ENCODE measurements at regions not wholly inside any gene's neighbourhood (a gene's known extent, or its start where the extent isn't known, plus 50 kb on each side); places are given as distances from the start of the nearest gene placed in this dataset.

DNA sequence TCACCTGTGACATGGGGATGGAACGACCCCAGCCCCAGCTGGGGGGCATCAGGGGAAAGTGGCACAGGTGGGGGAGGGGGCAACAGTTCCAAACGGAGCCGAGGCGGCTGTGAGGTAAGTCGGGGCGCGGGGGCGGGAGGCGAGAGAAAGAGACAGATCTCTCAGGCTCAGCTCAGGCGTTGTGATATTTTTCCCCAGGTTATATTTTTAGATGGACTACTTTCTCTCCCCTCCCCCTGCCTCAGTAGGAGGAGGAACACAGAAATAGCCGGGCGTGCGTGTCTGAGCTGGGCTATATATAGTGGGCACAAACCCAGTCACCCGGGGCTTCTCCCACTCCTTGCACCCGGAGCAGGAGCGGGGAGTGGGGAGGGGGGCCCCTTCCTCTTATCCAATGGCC, 91.0 kb upstream of the LINGO1 start:
- POLR2A ChIA-PET: no interaction called here
- in situ Hi-C loops (cut with HindIII; ENCODE audit: low pct_unique_long_range_greater_than_20kb, low sequenced_read_pairs): no loop called here

DNA sequence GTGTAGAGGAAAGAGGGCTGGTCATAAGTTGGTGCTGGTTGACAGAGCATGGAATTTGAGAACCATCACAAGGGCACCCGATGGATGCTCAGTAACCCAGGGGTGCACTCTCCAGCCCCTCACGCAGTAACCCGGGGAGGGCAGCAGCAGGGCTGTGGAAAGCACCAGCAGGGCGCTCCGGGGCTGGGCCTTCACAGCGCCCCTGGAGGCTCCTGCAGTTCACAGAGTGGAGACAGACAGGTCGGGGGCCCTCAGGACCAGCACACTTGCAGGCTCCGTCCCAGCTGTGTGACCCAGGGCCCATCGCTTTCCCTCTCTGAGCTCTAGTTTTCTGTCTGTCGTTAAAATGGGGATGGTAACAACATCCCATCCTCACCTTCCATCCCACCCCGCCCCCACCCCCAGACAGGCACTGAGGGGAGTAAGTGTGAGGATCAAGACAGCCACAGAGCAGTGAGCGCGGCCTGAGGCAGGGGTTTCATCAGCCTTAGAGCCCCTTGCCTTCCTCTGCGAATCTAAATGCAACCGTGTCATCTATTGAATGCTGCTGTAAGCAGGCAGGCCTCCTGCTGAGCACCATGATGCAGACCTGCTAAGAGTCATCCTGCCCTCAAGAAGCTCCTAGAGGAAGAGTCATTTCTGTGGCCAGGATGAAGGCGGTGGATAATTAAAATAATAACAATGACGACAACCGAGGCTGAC, 90.2 kb upstream of the LINGO1 start:
- H3K4me1 ChIP-seq (ENCODE audit: control insufficient read depth, insufficient read depth, low read length): no peaks in the 10 kb centered on the region
- no TSS peak for BruUV-seq (replicated peaks)
- ChIA-PET POLR2A (no interaction called here), CTCF (interaction anchor here (0.6 kb wide), 1 partner anchor 91 kb away, joined by 8 read pairs; no protein-coding TSS in a partner anchor)
- in situ Hi-C loops (cut with HindIII; ENCODE audit: low pct_unique_long_range_greater_than_20kb, low sequenced_read_pairs): no loop called here
- DNase-seq (ENCODE audit: low read depth, low spot score) (no peak), ATAC-seq (no peak)
- TF ChIP-seq SIN3A (IDR thresholded peaks at IDR 0.05; ENCODE audit: borderline replicate concordance, insufficient read depth, low read depth, low read length) (no peak), TCF7L2 (IDR thresholded peaks at IDR 0.05; ENCODE audit: low read depth, low read length) (no peak), POLR2AphosphoS5 (IDR thresholded peaks at IDR 0.05; ENCODE audit: low read depth, low read length) (no peak)
- TF ChIP-seq, protein P1, sequence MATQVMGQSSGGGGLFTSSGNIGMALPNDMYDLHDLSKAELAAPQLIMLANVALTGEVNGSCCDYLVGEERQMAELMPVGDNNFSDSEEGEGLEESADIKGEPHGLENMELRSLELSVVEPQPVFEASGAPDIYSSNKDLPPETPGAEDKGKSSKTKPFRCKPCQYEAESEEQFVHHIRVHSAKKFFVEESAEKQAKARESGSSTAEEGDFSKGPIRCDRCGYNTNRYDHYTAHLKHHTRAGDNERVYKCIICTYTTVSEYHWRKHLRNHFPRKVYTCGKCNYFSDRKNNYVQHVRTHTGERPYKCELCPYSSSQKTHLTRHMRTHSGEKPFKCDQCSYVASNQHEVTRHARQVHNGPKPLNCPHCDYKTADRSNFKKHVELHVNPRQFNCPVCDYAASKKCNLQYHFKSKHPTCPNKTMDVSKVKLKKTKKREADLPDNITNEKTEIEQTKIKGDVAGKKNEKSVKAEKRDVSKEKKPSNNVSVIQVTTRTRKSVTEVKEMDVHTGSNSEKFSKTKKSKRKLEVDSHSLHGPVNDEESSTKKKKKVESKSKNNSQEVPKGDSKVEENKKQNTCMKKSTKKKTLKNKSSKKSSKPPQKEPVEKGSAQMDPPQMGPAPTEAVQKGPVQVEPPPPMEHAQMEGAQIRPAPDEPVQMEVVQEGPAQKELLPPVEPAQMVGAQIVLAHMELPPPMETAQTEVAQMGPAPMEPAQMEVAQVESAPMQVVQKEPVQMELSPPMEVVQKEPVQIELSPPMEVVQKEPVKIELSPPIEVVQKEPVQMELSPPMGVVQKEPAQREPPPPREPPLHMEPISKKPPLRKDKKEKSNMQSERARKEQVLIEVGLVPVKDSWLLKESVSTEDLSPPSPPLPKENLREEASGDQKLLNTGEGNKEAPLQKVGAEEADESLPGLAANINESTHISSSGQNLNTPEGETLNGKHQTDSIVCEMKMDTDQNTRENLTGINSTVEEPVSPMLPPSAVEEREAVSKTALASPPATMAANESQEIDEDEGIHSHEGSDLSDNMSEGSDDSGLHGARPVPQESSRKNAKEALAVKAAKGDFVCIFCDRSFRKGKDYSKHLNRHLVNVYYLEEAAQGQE (IDR thresholded peaks at IDR 0.05; ENCODE audit: insufficient read depth in 1 of 2, low read depth in 2 of 2, low read length in 1 of 2): no peak
- TF ChIP-seq, protein P2, sequence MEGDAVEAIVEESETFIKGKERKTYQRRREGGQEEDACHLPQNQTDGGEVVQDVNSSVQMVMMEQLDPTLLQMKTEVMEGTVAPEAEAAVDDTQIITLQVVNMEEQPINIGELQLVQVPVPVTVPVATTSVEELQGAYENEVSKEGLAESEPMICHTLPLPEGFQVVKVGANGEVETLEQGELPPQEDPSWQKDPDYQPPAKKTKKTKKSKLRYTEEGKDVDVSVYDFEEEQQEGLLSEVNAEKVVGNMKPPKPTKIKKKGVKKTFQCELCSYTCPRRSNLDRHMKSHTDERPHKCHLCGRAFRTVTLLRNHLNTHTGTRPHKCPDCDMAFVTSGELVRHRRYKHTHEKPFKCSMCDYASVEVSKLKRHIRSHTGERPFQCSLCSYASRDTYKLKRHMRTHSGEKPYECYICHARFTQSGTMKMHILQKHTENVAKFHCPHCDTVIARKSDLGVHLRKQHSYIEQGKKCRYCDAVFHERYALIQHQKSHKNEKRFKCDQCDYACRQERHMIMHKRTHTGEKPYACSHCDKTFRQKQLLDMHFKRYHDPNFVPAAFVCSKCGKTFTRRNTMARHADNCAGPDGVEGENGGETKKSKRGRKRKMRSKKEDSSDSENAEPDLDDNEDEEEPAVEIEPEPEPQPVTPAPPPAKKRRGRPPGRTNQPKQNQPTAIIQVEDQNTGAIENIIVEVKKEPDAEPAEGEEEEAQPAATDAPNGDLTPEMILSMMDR (IDR thresholded peaks at IDR 0.05): no peak
- no peak overlapping the region for H3K4me3 ChIP-seq (ENCODE audit: low read depth in 2 of 2, low read length in 2 of 2)
- H3K36me3 ChIP-seq (ENCODE audit: control insufficient read depth, insufficient read depth, low read length): no peaks in the 10 kb centered on the region
- no peak overlapping the region for H3K27ac ChIP-seq (ENCODE audit: low read length)
- no peaks in the 10 kb centered on the region for H3K9me3 ChIP-seq (ENCODE audit: control insufficient read depth, insufficient read depth, low read depth, low read length)
- intact Hi-C loops (cut with micrococcal nuclease; ENCODE audit: unreplicated experiment): no loop called here
- H3K27me3 ChIP-seq (ENCODE audit: control insufficient read depth, insufficient read depth, low read length): no peaks in the 10 kb centered on the region

More for the DNA sequence above, 91.0 kb upstream of the LINGO1 start:
- Histone ChIP-seq H3K4me1 (ENCODE audit: control insufficient read depth, insufficient read depth, low read length) (no peaks in the 10 kb centered on the region), H3K9me3 (ENCODE audit: control insufficient read depth, insufficient read depth, low read depth, low read length) (no peaks in the 10 kb centered on the region), H3K27me3 (ENCODE audit: control insufficient read depth, insufficient read depth, low read length) (no peaks in the 10 kb centered on the region), H3K36me3 (ENCODE audit: control insufficient read depth, insufficient read depth, low read length) (no peaks in the 10 kb centered on the region), H3K4me3 (ENCODE audit: low read depth in 2 of 2, low read length in 2 of 2) (no peak overlapping the region), H3K27ac (ENCODE audit: low read length) (no peak overlapping the region)
- ATAC-seq (no peak), DNase-seq (ENCODE audit: low read depth, low spot score) (no peak)
- CTCF ChIA-PET: no interaction called here
- intact Hi-C loops (cut with micrococcal nuclease; ENCODE audit: unreplicated experiment): no loop called here
- TF ChIP-seq SIN3A (IDR thresholded peaks at IDR 0.05; ENCODE audit: borderline replicate concordance, insufficient read depth, low read depth, low read length) (no peak), TCF7L2 (IDR thresholded peaks at IDR 0.05; ENCODE audit: low read depth, low read length) (no peak), POLR2AphosphoS5 (IDR thresholded peaks at IDR 0.05; ENCODE audit: low read depth, low read length) (no peak)
- TF ChIP-seq, protein P1 (IDR thresholded peaks at IDR 0.05; ENCODE audit: insufficient read depth in 1 of 2, low read depth in 2 of 2, low read length in 1 of 2): no peak
- TF ChIP-seq, protein P2 (IDR thresholded peaks at IDR 0.05): no peak
- BruUV-seq (replicated peaks): no TSS peak

Measured in Panc1 (cell line).